ENCODE measurements at regions not wholly inside any gene's neighbourhood (a gene's known extent, or its start where the extent isn't known, plus 50 kb on each side); places are given as distances from the start of the nearest gene placed in this dataset.

GRCh38 chr1:206411321-206411720 lies 59.0 kb upstream of the IKBKE start:
- Histone ChIP-seq H2AFZ (ENCODE audit: low read length) (no peak overlapping the region), H3K79me2 (ENCODE audit: control insufficient read depth, insufficient read depth, low read length) (no peaks in the 10 kb centered on the region), H3K4me2 (ENCODE audit: extremely low read depth, insufficient read depth, low read length) (no peak overlapping the region), H3K27ac (ENCODE audit: insufficient read depth, low read length) (no peak overlapping the region), H3K36me3 (ENCODE audit: control insufficient read depth, insufficient read depth, low read length) (no peaks in the 10 kb centered on the region), H4K20me1 (ENCODE audit: control insufficient read depth, extremely low read depth, insufficient read depth, low read length) (no peaks in the 10 kb centered on the region), H3K4me3 (replicated peaks in 1 of 4; ENCODE audit: control extremely low read depth in 1 of 4, insufficient read depth in 1 of 4, low read depth in 3 of 4, low read length in 4 of 4) (no peak overlapping the region), H3K9me3 (ENCODE audit: control insufficient read depth, insufficient read depth, low read depth, low read length) (no peaks in the 10 kb centered on the region), H3K27me3 (ENCODE audit: control insufficient read depth, insufficient read depth, low read length) (no peaks in the 10 kb centered on the region), H3K4me1 (ENCODE audit: control insufficient read depth, extremely low read depth, insufficient read depth, low read length) (no peaks in the 10 kb centered on the region), H3K9ac (ENCODE audit: insufficient read depth, low read length) (no peak overlapping the region)
- TF ChIP-seq EZH2 (IDR thresholded peaks at IDR 0.05; ENCODE audit: low read length, missing control alignments), result no peak
- TF ChIP-seq, protein P1, sequence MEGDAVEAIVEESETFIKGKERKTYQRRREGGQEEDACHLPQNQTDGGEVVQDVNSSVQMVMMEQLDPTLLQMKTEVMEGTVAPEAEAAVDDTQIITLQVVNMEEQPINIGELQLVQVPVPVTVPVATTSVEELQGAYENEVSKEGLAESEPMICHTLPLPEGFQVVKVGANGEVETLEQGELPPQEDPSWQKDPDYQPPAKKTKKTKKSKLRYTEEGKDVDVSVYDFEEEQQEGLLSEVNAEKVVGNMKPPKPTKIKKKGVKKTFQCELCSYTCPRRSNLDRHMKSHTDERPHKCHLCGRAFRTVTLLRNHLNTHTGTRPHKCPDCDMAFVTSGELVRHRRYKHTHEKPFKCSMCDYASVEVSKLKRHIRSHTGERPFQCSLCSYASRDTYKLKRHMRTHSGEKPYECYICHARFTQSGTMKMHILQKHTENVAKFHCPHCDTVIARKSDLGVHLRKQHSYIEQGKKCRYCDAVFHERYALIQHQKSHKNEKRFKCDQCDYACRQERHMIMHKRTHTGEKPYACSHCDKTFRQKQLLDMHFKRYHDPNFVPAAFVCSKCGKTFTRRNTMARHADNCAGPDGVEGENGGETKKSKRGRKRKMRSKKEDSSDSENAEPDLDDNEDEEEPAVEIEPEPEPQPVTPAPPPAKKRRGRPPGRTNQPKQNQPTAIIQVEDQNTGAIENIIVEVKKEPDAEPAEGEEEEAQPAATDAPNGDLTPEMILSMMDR (conservative IDR thresholded peaks at IDR 0.05 in 1 of 2, IDR thresholded peaks at IDR 0.05 in 1 of 2; ENCODE audit: low read depth in 1 of 2, low read length in 2 of 2), result no peak
- DNase-seq (ENCODE audit: low read depth in 2 of 2), result no peak

DNA sequence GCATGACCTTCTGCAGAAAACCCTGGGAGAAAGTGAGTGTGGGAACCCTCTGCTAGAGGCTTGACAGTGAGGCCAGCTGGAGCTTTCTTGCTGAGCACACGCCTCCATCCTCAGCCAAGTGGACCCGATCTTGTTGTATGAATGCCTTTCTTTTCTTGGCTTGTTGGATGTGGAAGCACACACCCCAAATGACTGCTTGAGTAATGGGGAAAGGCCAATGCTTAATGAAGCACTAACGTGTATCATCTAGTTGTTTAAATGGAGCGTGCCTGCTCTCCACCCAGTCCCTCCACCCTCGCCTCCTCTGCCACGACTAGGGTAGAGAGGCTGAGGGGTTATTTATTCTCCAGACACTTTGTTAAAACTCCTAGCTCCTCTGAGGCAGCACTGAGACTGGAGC lies 54.3 kb upstream of the IKBKE start:
- Histone ChIP-seq H2AFZ (ENCODE audit: low read length) (no peak overlapping the region), H3K27me3 (ENCODE audit: control insufficient read depth, insufficient read depth, low read length) (no peaks in the 10 kb centered on the region), H3K27ac (ENCODE audit: insufficient read depth, low read length) (no peak overlapping the region), H4K20me1 (ENCODE audit: control insufficient read depth, extremely low read depth, insufficient read depth, low read length) (no peaks in the 10 kb centered on the region), H3K9ac (ENCODE audit: insufficient read depth, low read length) (no peak overlapping the region), H3K4me1 (ENCODE audit: control insufficient read depth, extremely low read depth, insufficient read depth, low read length) (no peaks in the 10 kb centered on the region), H3K36me3 (ENCODE audit: control insufficient read depth, insufficient read depth, low read length) (no peaks in the 10 kb centered on the region), H3K4me2 (ENCODE audit: extremely low read depth, insufficient read depth, low read length) (no peak overlapping the region), H3K9me3 (ENCODE audit: control insufficient read depth, insufficient read depth, low read depth, low read length) (no peaks in the 10 kb centered on the region), H3K79me2 (ENCODE audit: control insufficient read depth, insufficient read depth, low read length) (no peaks in the 10 kb centered on the region), H3K4me3 (replicated peaks in 1 of 4; ENCODE audit: control extremely low read depth in 1 of 4, insufficient read depth in 1 of 4, low read depth in 3 of 4, low read length in 4 of 4) (no peak overlapping the region)
- TF ChIP-seq, protein P1 (conservative IDR thresholded peaks at IDR 0.05 in 1 of 2, IDR thresholded peaks at IDR 0.05 in 1 of 2; ENCODE audit: low read depth in 1 of 2, low read length in 2 of 2), result no peak
- TF ChIP-seq EZH2 (IDR thresholded peaks at IDR 0.05; ENCODE audit: low read length, missing control alignments), result no peak
- peak in 1 of 2 donors; percentile 63 for DNase-seq (ENCODE audit: low read depth in 2 of 2)

DNA sequence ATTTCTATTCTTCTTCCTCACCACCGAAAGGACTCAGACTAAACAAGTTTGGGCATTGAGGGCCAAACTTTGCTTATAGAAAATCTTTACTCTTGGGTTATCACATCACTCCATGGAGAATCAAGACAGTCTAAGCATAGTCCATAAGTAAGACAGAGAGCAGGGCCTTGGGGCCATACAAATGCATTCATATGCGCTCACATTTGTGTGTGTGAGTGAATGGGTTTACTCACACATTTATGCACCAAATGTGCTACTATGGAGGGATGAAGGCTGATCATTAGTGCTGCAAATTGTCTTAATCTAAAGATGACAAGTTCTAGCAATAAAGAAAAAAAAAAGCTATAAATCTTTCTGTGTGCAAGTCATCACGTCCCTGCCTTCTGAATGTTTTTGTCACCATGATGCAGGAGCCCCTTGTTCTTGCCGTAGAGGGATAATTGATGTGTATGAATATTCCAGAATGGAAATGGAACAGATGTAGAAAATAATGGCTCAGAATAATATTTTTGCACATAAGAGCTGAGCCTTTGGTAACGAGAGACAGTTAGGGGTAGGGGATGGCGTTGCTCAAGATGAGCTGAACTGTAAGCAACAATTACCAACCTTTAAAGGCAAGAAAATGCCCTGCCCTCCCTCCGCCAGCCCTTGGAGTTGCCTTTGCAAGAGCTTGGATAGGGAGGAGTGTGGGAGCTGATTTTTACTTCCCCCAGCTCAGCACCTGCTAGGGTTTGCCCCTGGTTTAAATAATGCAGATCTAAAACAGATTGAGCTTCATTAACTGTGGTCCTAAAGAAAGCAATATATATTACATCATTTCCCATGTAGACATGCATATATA lies 52.3 kb upstream of the IKBKE start:
- H3K36me3 ChIP-seq (ENCODE audit: control insufficient read depth, insufficient read depth, low read length), result no peaks in the 10 kb centered on the region
- no peak overlapping the region for H3K27ac ChIP-seq (ENCODE audit: insufficient read depth, low read length)

More for the DNA sequence above, 52.3 kb upstream of the IKBKE start:
- TF ChIP-seq, protein P1 (conservative IDR thresholded peaks at IDR 0.05 in 1 of 2, IDR thresholded peaks at IDR 0.05 in 1 of 2; ENCODE audit: low read depth in 1 of 2, low read length in 2 of 2), result no peak
- TF ChIP-seq EZH2 (IDR thresholded peaks at IDR 0.05; ENCODE audit: low read length, missing control alignments), result no peak
- Histone ChIP-seq H3K4me1 (ENCODE audit: control insufficient read depth, extremely low read depth, insufficient read depth, low read length) (no peaks in the 10 kb centered on the region), H3K27me3 (ENCODE audit: control insufficient read depth, insufficient read depth, low read length) (no peaks in the 10 kb centered on the region), H3K4me3 (replicated peaks in 1 of 4; ENCODE audit: control extremely low read depth in 1 of 4, insufficient read depth in 1 of 4, low read depth in 3 of 4, low read length in 4 of 4) (no peak overlapping the region), H3K9me3 (ENCODE audit: control insufficient read depth, insufficient read depth, low read depth, low read length) (no peaks in the 10 kb centered on the region), H3K79me2 (ENCODE audit: control insufficient read depth, insufficient read depth, low read length) (no peaks in the 10 kb centered on the region), H3K9ac (ENCODE audit: insufficient read depth, low read length) (no peak overlapping the region), H4K20me1 (ENCODE audit: control insufficient read depth, extremely low read depth, insufficient read depth, low read length) (no peaks in the 10 kb centered on the region), H3K4me2 (ENCODE audit: extremely low read depth, insufficient read depth, low read length) (no peak overlapping the region), H2AFZ (ENCODE audit: low read length) (no peak overlapping the region)
- no peak for DNase-seq (ENCODE audit: low read depth in 2 of 2)
